C1 segment of cervical spinal cord (tissue), 14 donors: ENCODE measurements at regions not wholly inside any gene's neighbourhood (a gene's known extent, or its start where the extent isn't known, plus 50 kb on each side); places are given as distances from the start of the nearest gene placed in this dataset.

Experiments used
- DNase-seq, 14 donors: peaks; one replicate each; lab custom pipeline; 2025; lab: John Stamatoyannopoulos, UW

DNA sequence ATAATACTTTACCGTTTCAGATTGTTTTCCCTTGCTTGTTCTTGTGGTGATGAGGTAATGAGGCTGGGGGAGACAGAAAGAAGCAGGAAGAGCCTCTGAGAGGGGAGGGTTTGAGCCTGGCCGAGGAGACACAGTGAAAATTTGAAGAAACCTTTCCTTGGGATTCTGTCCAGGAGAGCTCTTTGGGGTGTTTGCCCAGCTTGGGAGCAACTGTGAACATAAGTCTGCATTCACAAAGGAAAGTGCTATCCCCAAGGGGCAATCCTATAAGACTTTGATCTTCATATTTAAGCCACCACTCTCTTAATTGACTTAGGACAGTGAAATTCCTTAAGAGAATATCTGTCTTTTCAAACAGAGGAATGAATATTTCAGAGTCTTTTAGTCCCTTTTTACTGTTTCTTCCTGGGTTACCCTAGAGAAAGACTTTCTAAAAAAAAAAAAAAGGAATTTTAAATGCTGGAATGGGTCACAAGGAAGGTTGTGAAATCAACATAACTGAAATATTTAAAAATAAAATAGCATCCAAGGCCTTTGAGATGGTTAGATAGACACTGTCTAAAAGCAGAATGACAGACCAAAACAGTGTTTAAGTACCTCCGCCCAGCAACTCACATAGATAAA lies 52.5 kb upstream of the STAM2 start:
- peak in 1 of 14 donors; percentile 3 for DNase-seq

DNA sequence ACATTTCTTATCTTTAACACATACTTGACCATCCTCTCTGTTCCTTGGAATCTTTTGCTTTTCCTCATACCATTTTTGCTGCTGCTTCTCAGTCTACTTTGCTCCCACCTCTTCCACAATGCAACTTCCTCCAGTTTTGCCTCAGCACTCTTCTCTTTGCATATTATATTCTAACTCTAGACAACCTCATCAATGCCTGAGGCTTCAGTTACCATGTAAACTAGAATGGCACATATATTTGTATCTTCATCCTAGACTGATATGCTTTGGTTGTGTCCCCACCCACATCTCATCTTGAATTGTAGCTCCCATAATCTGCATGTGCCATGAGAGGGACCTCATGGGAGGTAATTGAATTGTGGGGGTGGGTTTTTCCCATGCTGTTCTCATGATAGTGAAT lies 55.9 kb upstream of the STAM2 start:
- no peak for DNase-seq

DNA sequence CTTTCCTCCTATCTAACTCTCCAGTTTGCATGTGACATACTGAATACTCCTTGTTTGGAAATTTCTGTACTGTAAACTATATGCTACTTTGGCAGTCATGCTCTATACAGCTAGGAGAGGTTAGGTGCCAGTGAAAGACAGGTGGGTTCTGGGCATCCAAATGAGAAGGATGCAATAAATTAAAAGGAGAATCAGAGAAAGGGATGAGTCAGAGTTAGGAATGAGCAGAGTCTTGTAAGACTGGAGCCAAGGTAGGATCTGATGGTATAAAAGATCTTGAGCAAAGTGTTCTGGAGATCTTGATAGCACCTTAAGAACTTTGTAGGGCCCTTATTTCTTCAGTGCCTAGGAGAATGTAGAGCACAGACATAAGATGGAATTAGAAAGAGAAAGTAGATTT lies 58.7 kb upstream of the STAM2 start:
- DNase-seq: no peak

DNA sequence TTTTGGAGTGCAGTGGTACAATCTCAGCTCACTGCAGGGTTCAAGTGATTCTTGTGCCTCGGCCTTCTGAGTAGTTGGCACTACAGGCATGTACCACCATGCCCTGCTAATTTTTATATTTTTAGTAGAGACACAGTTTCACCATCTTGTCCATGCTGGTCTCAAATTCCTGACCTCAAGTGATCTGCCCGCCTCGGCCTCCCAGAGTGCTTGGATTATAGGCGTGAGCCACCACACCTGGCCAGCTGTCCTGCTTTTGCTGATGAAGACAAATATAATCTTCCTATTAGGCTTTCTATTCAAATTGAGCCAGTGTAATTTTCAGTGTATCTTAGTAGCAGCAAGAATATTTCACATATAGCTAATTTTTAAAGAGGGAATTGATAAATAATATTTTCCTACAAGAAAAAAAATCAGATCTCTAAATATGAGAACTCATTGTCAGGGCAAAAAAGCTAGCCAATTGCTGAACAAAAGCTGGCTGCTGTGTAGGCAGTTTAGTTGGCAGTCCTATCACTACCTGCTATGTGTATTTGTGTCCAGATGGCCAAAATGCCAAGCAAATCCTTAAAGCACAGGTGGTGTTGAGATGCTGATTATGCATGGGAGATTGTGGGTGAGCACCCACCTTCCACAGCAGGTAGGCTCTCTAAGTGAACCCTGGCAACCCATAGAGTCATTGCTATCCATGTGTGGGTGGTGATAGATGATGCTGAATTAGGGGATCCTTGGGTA lies 60.8 kb upstream of the STAM2 start:
- peak in 1 of 14 donors; percentile 87 for DNase-seq

DNA sequence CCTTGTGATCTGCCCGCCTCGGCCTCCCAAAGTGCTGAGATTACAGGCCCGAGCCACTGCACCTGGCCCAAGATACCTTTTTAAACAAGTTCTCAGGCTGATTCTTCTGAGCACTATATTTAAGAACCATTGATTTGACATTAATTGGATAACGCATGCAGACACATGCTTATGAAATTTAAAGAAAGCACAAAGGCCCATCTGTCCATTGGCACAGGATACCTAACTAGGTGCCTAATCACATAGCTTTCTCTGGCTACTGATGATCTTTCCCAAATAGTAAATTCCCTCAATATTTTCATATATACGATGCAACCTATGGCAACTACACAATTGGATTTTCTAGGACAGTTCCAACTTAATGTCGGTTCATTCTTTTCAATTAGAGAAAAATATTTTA lies 62.5 kb upstream of the STAM2 start:
- DNase-seq: peak in 1 of 14 donors; percentile 64

DNA sequence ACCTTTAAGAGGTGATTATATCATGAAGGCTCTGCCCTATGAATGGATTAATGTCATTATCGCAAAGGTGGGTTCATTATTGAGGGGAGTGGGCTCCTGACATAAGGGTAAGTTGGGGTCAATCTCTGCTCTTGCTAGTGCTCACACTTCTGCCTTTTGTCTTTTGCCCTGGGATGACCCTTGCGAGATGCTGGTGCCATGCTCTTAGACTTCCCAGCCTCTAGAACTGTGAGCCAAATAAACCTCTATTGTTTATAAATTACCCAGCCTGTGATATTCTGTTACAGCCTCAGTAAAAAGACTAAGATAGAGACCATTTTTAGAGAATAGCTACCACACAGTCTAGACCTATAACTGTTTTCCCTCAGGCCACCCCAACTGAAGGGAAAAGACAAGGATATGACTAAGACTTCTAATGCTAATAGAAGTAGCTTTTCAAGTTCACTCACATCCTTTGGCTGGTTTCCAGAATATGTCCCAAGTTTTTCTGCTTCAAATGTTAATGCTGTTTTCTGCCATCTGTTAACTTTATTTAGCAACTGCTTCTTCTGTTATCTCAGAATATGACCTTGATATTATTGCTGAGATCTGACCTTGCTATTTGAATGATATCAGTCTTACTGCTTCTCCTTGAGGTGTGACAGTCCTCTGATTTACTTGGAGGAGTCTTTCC lies 65.1 kb upstream of the STAM2 start:
- DNase-seq: peak in 1 of 14 donors; percentile 12

DNA sequence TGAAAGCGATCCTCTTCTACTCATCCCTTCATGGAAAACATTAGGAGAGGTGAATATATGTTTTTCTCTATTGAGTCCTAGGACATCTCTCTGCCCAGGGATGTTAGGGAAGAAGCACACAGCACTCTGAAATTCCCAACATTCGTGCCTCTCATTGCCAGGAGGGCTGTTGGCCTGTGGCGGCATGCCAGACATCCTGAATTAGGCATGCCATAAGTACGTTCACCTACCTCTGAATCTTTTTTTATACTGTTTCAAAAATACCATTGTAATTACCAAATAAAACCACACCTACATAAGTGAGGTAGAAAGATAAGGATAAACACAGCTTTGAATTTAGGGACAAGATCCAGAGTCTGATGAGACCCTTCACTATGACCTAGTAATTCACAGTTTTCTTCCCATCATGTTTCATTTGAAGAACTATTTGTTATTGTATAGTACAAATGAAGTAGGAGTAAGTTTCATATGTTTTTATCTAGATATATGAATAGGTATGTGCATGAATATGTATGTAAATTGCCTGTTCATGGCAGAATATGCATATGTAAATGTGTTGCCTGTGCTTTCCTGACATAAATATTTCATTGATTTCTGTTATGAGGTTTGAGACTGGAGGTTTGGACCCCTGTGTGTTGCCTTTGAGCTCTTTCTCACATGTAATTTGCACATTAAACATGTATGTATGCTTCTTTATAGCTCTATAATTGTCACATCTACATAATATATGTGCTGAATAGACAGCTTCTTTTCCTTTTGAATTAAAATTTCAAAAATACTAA lies 66.6 kb upstream of the STAM2 start:
- no peak for DNase-seq

DNA sequence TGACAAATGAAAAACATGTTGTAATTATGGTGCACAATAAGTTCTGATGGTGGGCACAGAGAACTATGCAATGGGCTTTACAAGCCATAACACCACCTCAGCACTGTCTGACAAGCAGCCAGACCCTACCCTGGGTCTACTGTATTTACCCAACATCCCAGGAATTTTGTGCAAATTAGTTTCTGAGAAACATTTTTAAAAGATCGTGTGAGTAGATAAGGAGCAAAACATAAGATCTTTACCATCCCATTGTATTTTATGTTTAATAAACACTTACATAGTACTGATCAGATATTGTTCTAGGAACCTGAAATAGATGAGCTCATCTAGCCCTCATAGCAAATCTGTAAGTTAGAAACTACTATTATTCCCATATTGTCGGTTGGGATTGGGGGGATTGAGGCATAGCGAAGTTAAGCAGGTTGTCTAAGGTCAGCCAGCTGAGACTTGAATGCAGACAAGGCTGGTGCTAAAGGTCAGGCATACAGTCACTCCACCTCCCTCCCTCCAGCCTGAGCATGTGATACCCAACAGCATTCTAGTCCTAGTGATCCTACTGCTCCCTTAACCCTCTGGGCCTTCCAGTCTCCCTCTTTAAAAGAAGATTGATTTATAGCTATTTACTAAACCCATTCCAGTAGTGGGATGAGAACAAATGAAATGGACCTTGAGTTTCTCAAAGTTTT lies 67.4 kb upstream of the STAM2 start:
- no peak for DNase-seq

DNA sequence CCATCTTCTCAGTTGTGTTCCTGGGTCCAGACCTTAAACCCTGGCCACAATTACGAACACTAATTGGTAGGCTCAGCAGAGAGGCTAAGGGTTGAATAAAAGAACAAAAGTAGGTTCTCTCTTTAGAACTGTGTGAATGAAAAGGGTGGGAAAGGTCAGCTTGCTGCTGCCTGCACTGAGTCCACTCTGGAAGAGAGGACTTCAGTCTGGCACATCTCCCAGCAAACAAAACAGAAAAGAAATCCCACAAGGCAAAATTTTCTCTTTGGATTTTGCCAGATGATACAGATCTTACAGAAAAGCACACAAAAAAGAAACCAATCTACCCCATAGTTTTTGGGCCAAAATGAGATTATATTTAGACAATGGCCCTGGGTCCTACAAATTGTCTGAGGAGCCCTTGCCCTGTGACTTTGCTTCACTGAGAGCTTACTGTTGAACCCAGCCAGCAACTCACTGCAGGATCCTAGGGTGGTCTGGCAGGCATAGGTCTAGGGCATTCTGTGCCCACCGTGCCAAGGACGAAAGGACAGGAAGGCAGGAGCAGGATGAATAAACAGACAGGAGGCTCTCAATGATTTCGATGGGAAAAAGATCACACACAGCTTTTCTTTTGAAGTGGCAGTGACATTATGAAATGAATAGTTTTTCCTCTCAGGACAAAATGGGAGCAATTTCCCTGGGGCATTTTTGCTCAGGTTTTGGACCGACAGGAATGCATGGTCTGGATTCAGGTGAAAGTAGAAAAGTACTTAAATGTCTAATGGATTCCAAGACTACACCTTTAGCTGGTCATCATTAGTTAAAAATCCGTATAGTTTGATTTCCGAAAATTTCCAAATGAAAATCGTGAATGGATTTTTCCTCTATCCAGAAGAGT lies 68.4 kb upstream of the STAM2 start:
- peak in 3 of 14 donors; percentile 14 to 69 (median 14) for DNase-seq

DNA sequence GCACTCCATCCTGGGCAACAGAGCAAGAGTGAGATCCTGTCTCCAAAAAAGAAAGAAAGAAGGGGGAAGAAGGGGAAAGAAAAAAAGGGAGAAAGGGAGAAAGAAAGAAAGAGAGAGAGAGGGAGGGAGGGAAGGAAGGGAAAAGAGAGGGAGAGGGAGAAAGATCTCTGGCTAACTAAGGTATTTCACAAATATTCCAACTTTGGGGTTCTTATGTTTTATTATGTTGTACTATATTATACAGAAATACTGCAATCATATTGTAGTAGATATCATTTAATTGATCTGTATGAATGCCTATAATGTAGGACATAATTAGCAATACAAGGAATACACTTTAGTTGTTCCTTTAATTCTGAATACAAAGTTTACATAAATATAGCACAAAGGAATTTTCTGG lies 70.1 kb upstream of the STAM2 start:
- DNase-seq: no peak

DNA sequence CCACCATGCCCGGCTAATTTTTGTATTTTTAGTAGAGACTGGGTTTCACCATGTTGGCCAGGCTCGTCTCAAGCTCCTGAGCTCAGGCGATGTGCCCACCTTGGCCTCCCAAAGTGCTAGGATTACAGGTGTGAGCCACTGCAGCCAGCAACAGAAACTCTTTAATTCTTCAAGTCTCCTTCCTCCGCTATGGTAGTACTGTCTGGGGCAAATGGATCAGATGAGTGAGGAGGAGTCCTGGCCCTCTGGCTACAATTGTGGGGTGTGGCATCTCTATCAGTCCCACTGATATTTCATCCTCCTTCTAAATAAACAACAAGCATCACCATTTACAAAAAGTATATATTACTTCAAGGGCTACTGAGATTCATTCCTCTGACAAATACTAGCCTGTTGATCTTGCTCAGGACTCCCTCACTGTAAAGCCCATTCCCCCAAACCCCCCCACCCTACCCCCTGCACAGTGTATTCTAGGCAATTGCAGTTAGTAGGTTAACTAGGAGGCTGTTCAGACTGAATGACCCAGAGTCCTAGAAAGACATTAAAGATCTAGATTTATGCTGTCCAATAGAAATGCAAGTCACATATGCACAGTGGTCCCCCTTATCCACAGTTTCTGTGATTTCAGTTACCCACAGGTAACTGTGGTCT lies 71.2 kb upstream of the STAM2 start:
- DNase-seq: no peak

DNA sequence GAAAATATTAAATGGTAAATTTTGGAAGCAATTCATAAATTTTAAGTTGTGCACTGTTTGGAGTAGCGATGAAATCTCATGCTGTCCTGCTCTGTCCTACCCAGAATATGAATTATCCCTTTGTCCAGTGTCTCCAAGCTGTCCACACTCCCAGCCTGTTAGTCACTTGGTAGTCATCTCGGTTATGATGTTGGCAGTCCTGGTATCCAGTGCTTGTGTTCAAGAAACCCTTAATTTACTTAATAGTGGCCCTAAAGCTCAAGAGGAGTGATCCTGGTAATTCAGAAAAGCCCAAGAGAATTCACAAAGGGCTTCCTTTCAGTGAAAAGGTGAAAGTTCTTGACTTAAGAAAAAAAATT lies 71.8 kb upstream of the STAM2 start:
- DNase-seq: peak in 1 of 14 donors; percentile 8

DNA sequence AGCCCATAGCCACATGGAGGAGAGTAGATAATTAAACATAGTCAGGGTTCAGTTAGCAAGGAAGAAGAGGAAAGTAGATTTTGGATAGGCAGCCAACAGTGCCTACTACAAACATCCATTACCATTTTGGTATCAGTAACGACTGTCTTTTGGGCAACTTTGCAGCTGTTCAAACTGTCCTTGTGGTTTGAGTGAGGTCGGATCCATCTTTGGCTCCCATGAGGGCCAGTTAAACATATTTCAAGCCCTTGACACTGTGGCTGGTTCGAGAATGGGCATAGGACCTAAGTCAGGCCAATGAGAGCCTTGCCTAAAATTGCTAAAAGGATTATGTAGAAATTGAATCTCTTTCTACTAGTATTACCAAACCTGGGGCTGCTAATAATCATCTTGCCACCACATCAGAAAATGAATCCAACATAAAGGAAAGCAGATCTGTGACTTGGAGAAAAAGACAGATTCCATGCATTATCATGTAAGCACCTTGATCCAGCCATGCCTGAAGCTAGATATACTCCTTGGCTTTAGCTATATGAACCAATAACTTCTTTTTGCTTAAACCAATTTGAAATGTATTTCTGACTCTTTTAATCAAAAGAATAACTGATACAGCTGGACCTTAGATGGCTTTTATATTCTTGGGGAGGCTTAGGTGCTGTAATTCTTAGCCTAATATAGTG lies 75.0 kb upstream of the STAM2 start:
- no peak for DNase-seq

DNA sequence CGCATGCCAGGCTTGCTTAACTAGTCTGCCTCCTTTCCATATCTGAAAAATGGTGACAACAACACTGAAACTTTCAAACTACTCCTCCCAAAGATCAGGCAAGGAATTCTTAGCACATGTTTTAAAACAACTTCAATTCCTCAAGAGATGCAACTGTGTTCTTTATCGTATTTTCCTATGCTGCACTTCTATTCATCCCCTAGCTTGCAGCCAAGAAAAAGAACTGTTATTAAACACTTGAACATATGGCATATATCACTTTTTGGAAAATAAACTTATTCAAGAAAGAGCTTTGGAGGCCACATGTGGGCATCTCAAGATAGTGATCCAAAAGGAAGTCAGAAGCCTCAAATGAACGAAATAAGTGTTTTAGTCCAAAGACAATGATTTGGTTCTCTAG lies 75.6 kb upstream of the STAM2 start:
- no peak for DNase-seq

DNA sequence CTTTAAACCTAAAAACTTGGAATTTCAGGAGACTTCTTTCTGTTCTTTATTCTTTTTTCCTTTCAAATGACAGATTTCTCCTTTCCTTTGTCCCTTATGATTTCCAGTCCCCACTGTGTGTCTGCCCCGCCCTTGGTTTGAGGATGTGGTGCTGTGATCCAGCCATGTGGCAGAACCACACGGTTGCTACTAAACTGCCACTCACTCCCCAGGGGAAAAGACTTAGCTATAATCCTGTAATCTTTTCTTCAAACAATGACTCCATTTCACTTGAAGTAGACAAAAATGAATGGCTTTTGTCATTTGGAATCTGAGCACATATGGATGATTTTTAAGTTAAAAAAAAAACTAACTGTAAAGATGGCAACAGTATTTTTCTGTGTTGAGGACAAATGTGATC lies 76.2 kb upstream of the STAM2 start:
- DNase-seq: no peak

DNA sequence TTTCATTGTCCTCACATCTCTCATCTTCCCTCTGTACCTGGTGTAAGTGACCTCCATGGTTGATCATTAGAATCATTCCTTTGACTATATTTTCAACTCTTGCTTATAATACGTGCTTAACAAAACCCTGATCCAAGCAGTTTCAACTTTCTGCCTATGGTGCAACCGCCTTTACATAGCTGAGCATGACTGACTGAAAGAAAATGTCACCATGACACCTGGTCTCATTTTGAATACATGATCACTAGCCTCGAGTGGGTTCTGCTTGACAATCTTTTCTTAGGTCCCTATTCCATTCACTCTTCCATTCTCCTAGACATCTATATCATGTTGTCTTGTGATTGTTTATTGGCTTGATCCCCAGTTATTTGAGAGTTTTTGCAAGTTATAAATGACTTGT lies 78.9 kb upstream of the STAM2 start:
- no peak for DNase-seq

DNA sequence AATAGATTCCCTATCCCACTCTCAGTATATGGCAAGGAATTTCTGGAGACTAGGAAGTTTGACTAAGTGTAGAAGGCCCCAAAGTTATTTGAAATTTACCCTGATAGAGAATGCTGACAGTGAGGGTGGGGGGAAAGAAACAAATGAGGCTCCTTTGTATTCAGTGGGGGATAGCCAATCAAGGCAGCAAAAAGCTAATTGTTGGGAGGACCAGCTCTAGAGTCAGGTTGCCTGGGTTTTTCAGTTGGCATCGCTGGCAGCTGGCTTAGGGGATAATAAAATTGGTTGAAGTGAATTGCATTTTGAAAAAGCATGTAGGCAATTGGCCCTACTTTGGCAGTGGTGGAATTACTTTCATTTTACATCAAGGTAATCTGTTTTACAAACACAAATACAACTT lies 79.4 kb upstream of the STAM2 start:
- DNase-seq: no peak

DNA sequence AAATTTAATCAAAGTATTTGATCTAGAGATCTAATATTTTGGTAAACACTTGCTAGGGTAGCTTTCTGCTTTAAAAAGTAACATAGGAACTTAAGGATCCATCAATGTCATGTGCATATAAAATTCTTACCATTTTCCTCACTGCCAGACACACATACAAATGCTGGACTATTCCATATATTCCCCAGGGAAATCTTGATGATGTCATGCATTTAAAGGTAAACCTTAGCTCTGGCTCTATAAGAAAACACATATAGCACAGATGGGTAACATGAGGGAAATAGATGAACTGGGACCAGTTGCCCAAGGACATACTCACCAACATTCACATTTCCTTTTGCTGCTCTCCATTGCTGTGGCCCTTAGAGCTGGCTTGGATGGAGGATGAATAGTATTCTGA lies 79.1 kb upstream of the FMNL2 start:
- no peak for DNase-seq

DNA sequence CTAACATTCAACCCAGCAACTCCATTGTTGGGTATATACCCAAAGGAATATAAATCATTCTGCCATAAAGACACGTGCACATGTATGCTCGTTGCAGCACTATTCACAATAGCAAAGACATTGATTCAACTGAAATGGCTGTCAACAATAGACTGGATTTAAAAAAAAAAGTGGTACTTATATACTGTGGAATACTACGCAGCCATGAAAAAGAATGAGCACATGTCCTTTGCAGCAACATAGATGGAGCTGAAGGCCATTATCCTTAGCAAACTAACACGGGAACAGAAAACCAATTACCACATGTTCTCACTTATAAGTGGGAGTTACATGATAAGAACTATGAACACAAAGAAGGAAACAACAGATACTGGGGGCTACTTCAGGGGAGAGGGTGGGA lies 74.0 kb upstream of the FMNL2 start:
- DNase-seq: no peak

DNA sequence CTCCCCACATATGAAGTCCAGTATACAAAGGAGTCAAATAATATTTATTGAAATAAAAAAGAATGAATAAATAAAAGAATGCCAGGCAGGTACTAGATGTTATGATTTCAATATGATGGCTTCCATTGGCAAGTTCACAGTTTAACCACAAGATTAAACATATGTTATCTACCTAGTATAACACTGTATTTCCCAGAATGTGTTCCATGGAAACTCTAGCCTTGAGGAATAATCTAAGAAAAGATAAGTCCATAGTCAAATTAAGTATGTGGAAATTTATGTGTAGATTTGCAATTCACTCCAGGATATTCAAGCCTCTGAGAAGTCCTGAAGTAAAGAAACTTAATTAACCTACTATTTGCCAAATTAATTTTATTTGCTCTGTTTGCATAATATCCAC lies 71.1 kb upstream of the FMNL2 start:
- DNase-seq: no peak
